Body of pancreas (tissue), 4 donors: ENCODE measurements at regions not wholly inside any gene's neighbourhood (a gene's known extent, or its start where the extent isn't known, plus 50 kb on each side); places are given as distances from the start of the nearest gene placed in this dataset.

Source experiments
- ATAC-seq: fragments of 150-250 bp; one replicate; pipeline ENCODE4 v1.9.1; 2016
- DNase-seq, 4 donors: peaks; one replicate each; pipeline ENCODE4 v3.0.0-alpha.2; 2019
- H3K27ac ChIP-seq, 4 donors: fragments of 200-600 bp; sonication (generic); 1 replicate in 3 of 4; 2 replicates in 1 of 4; pipeline versions ENCODE4 v1.5.1 to v1.6.1; 2016 to 2019; ENCODE audit warnings: mild to moderate bottlenecking in 1 of 4, mixed read lengths in 1 of 4, moderate library complexity in 1 of 4
- H3K27me3 ChIP-seq, 2 donors: fragments of 200-600 bp; sonication (generic); one replicate each; pipeline ENCODE4 v1.6.0; 2016; ENCODE audit warnings: mild to moderate bottlenecking in 1 of 2
- H3K36me3 ChIP-seq, 2 donors: fragments of 200-600 bp; sonication (generic); replicated peaks in 1 of 2; 2 replicates each; pipeline ENCODE4 v1.5.1; 2016; ENCODE audit warnings: low read depth in 2 of 2; ENCODE audit not compliant: insufficient read depth in 1 of 2
- H3K4me1 ChIP-seq: fragments of 200-600 bp; sonication (generic); one replicate; pipeline ENCODE4 v1.6.0; 2016
- H3K4me3 ChIP-seq, 2 donors: fragments of 200-600 bp; sonication (generic); 1 replicate in 1 of 2; 2 replicates in 1 of 2; pipeline ENCODE4 v1.5.1; 2016 to 2019
- H3K9me3 ChIP-seq, 3 donors: fragments of 200-600 bp; sonication (generic); 1 replicate in 2 of 3; 2 replicates in 1 of 3; pipeline ENCODE4 v1.5.1; 2016
- POLR2A ChIP-seq, 3 donors: fragments of 450-650 bp; IDR thresholded peaks; one replicate each; pipeline ENCODE4 v1.6.1; 2016; ENCODE audit warnings: antibody characterized with exemption in 3 of 3, mild to moderate bottlenecking in 2 of 3
- WGBS, 2 donors: methylation state at CpG; one replicate each; pipeline ENCODE4 v1.1.5; 2017; 5-methylcytosine and 5-hydroxymethylcytosine counted together
- intact Hi-C: fragments of 100-400 bp; cut with DNase I; formaldehyde crosslinking; loops from one replicate; pipeline ENCODE4 v1.15.1; 2023
- TF ChIP-seq, protein P1 (sequence below), 7 experiments: fragments of 450-650 bp in 4 of 7; fragments of 200-600 bp in 3 of 7; sonication (generic) in 3 of 7; IDR thresholded peaks; one replicate each; pipeline ENCODE4 v1.5.1; 2016 to 2019; ENCODE audit warnings: antibody characterized with exemption in 7 of 7

DNA sequence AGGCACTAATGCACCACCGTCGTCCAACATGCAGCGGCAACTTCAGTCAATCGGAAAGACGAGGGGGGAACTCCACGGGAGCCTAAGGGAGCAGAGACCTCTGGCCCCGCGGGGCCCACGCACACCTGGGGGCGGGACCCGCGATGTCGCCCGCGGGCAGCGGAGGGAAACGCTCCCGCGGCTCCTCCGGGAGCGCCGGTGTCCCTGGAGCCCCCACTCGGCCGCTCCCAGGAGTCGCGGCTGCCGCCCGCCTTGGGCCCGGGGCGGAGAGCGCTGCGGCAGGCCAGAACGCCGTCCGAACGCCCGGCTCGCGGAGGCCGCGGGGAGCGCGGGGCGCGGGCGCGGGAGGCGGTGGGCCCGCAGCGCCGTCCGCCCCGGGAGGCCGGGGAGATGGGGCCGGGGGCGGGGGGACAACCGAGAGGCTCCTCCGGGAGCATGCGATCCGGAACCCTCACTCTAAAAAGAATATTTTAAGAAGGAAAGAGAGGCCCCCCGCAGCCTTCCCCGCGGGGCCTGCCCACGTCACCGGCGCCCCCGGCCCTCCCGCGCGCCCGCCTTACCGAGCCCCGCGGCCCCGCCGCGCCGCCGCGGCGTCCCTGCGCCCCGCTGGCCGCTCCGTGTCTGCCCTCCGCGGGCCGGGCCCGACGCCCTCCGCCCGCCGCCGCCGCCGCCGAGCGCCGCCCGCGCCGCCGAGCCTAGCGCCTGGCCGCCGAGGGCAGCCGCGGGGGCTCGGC lies 86.6 kb upstream of the ARHGAP32 start:
- DNase-seq (peak; percentile 8 to 48 (median 24)), ATAC-seq (peak; percentile 43)
- H3K27me3 ChIP-seq: no peaks in the 10 kb centered on the region
- peak overlapping the region in 3 of 4 donors; percentile 51 to 70 (median 63) for H3K27ac ChIP-seq
- no peaks in the 10 kb centered on the region for H3K36me3 ChIP-seq
- peaks cover 68% of the 10 kb centered on the region for H3K4me1 ChIP-seq
- peak overlapping the region; percentile 8 to 42 for H3K4me3 ChIP-seq
- TF ChIP-seq POLR2A (IDR thresholded peaks at IDR 0.05): no peak
- TF ChIP-seq, protein P1, sequence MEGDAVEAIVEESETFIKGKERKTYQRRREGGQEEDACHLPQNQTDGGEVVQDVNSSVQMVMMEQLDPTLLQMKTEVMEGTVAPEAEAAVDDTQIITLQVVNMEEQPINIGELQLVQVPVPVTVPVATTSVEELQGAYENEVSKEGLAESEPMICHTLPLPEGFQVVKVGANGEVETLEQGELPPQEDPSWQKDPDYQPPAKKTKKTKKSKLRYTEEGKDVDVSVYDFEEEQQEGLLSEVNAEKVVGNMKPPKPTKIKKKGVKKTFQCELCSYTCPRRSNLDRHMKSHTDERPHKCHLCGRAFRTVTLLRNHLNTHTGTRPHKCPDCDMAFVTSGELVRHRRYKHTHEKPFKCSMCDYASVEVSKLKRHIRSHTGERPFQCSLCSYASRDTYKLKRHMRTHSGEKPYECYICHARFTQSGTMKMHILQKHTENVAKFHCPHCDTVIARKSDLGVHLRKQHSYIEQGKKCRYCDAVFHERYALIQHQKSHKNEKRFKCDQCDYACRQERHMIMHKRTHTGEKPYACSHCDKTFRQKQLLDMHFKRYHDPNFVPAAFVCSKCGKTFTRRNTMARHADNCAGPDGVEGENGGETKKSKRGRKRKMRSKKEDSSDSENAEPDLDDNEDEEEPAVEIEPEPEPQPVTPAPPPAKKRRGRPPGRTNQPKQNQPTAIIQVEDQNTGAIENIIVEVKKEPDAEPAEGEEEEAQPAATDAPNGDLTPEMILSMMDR (IDR thresholded peaks at IDR 0.05): peak in 2 of 7 experiments; percentile 9 to 18
- intact Hi-C loops: loop anchor here (10.0 kb wide), 1 partner anchor 46 kb away; no protein-coding TSS in a partner anchor
- no peaks in the 10 kb centered on the region for H3K9me3 ChIP-seq
- WGBS, 2 donors: 0 to 1% methylated on average over 8 to 36 of the region's 109 CpGs

DNA sequence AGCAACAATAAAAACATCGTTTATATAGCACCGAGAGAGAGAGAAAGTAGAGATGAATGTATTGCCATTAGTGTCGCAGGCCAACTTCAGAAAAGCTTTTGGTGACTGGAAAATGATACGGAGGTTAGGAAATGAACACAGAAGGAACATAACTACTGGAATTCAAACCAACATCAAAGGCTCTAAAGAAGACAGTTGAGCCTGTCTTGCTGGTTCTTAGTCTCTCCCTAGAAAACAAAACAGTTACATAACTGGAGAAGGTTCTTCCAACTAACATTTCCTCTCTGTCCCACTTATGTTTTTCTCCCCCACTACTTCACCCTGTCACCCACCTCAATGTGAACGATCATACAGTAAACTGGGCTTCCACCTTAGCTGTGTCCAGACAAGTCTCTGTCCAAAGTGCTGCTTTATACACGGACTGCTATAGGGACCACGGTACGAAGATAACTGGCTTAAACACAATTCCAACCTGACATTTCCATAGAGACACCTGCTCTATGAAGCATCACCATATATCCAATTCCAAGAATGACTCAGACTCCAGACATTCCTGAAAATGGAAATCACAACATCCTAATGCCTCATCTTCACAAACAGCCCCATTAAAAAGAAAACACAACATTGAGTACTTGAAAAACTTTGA lies 85.2 kb upstream of the ARHGAP32 start:
- DNase-seq: no peak
- intact Hi-C loops: loop anchor here (10.0 kb wide), 1 partner anchor 47 kb away; no protein-coding TSS in a partner anchor
- no peak for ATAC-seq
- TF ChIP-seq, protein P1 (IDR thresholded peaks at IDR 0.05): no peak
- TF ChIP-seq POLR2A (IDR thresholded peaks at IDR 0.05): no peak
- no peak overlapping the region for H3K4me3 ChIP-seq
- H3K9me3 ChIP-seq: no peaks in the 10 kb centered on the region
- no peaks in the 10 kb centered on the region for H3K27me3 ChIP-seq
- peak overlapping the region in 3 of 4 donors; percentile 7 to 69 (median 11) for H3K27ac ChIP-seq
- H3K4me1 ChIP-seq: peaks cover 70% of the 10 kb centered on the region
- H3K36me3 ChIP-seq: no peaks in the 10 kb centered on the region
- WGBS, 2 donors: 48% methylated on average over 8 of the region's 8 CpGs

DNA sequence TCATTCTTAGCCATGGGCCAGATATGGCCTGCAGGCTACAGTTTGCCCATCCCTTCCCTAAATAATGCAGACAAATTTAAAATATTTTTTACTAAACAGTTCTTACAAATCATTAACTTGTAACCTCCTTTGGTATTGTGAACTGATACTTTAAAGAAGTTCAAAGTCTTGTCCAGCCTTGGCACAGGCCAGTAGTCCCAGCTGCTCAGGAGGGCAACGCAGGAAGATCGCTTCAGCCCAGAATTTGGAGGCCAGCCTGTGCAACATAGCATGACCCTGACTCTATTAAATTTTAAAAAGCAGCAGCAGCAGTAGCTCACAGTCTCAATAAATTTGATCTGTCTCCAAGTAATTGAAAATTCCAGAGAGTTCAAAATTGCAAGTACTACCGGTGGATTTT lies 83.7 kb upstream of the ARHGAP32 start:
- ATAC-seq (no peak), DNase-seq (peak; percentile 46 to 72 (median 57))
- 13 to 27% methylated on average over 3 of the region's 3 CpGs for WGBS, 2 donors
- H3K36me3 ChIP-seq: no peaks in the 10 kb centered on the region
- peaks cover 70% of the 10 kb centered on the region for H3K4me1 ChIP-seq
- no peaks in the 10 kb centered on the region for H3K27me3 ChIP-seq
- no peaks in the 10 kb centered on the region for H3K9me3 ChIP-seq
- peak overlapping the region in 3 of 4 donors; percentile 22 to 69 (median 31) for H3K27ac ChIP-seq
- TF ChIP-seq POLR2A (IDR thresholded peaks at IDR 0.05): no peak
- intact Hi-C loops: loop anchor here (10.0 kb wide), 1 partner anchor 49 kb away; no protein-coding TSS in a partner anchor
- H3K4me3 ChIP-seq: no peak overlapping the region

DNA sequence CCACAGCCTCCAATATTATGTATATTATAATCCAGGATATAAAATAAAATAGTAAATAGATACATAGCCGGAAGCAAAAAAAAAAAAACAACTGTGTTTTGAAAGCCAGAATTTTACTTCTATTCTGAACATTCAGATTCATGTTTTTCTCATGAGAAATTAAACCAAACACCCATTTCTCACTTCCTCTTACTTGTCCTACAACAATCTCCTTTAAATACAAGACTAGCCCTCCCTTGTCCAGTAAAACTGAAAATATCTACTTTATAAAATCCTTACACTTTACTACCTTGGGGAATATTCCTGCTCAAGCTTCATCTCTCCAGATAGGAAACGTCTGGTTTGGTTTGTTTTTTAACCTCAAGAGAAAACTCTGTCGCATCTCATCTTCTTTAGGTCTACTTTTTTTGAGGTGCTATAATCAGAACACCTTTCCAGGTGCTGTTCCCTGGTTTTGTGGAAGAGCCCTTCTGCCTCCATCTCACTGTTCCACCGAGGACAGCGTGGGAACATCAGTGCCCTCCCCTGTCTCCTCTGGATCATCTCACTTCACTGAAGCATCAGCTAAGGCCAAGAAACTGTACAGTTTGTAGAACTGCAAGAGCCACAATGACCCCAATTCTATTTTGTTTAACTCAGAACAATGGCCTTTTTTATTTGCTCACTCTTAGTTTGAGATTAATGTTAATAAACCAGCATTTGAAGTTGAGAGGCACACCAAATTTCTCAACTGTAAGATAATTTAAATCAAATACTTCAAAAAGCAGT lies 82.0 kb upstream of the ARHGAP32 start:
- DNase-seq: no peak
- WGBS, 2 donors: 63 to 65% methylated on average over 5 of the region's 5 CpGs
- H3K36me3 ChIP-seq: no peaks in the 10 kb centered on the region

More for the DNA sequence above, 82.0 kb upstream of the ARHGAP32 start:
- peaks cover 61% of the 10 kb centered on the region for H3K4me1 ChIP-seq
- no peak overlapping the region for H3K4me3 ChIP-seq
- intact Hi-C loops: loop anchor here (10.0 kb wide), 1 partner anchor 51 kb away; no protein-coding TSS in a partner anchor
- H3K27me3 ChIP-seq: no peaks in the 10 kb centered on the region
- ATAC-seq: no peak
- H3K27ac ChIP-seq: peak overlapping the region in 2 of 4 donors; percentile 27 to 69
- no peaks in the 10 kb centered on the region for H3K9me3 ChIP-seq
- TF ChIP-seq, protein P1 (IDR thresholded peaks at IDR 0.05): no peak
- TF ChIP-seq POLR2A (IDR thresholded peaks at IDR 0.05): no peak
